Muscle of leg (tissue), 3 donors: ENCODE measurements at regions not wholly inside any gene's neighbourhood (a gene's known extent, or its start where the extent isn't known, plus 50 kb on each side); places are given as distances from the start of the nearest gene placed in this dataset.
A peak's percentile ranks its signal among the peaks of the same experiment; 100 is the strongest.
"Not testable (repeated sequence)": the region's sequence is repeated elsewhere in the genome, so short reads cannot be mapped to it uniquely, and the experiment has no call there.

ENCODE experiments used
- DNase-seq: peaks from one replicate; pipeline ENCODE4 v3.0.0; 2013
- H3K27ac ChIP-seq: one replicate; pipeline ENCODE4 v1.5.1; 2013; ENCODE audit warnings: mild to moderate bottlenecking, low read length, control low read depth
- H3K27me3 ChIP-seq: one replicate; pipeline ENCODE4 v1.6.1; 2013; ENCODE audit warnings: low read length; ENCODE audit not compliant: control insufficient read depth, insufficient read depth
- H3K36me3 ChIP-seq: one replicate; pipeline ENCODE4 v1.6.1; 2013; ENCODE audit warnings: low read length; ENCODE audit not compliant: control insufficient read depth, insufficient read depth
- H3K4me1 ChIP-seq: one replicate; pipeline ENCODE4 v1.6.1; 2013; ENCODE audit warnings: low read length; ENCODE audit not compliant: control insufficient read depth, insufficient read depth
- H3K4me3 ChIP-seq: one replicate; pipeline ENCODE4 v1.5.1; 2013; ENCODE audit warnings: low read length, control low read depth
- H3K9me3 ChIP-seq: replicated peaks from 2 replicates; pipeline ENCODE4 v1.6.1; 2013; ENCODE audit warnings: low read depth, low read length; ENCODE audit not compliant: control insufficient read depth
- WGBS: methylation state at CpG from one replicate; pipeline ENCODE4 v1.1.5; 2013; ENCODE audit warnings: missing lambda C conversion rate; ENCODE audit not compliant: insufficient coverage; 5-methylcytosine and 5-hydroxymethylcytosine counted together

DNA sequence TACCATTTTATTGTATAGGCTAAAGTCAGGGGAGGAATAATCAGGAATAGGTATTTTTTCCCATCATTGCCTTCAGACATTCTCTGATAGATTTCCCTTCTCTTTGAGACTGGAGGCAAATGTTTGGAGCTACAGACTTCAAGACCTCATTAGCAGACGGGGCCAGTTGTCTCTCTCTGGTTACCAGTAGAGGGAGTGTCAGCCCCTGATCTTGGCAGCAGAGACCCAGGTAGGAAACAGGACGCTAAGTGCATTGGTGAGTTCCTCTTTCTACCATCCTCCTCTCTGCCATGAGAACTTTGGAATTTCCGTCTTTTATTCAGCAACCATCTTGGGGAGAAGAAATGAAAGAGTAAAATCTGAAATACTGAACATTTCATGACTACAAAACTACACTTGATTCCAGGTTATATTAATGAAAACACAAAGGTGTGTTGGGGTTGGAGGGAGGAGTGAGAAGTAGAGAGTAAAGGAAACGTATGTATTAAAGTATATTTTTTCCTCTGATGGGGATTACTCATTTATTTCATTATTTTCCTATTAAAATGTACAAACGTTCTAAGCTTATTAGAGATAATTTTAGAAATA, 186.2 kb upstream of the GCFC2 start:
- Histone ChIP-seq H3K36me3 (no peaks in the 10 kb centered on the region), H3K27me3 (no peaks in the 10 kb centered on the region), H3K27ac (no peak overlapping the region), H3K9me3 (no peaks in the 10 kb centered on the region), H3K4me3 (no peak overlapping the region), H3K4me1 (no peaks in the 10 kb centered on the region)
- DNase-seq, result peak; percentile 18
- no CpG with 5 or more reads among the region's 5 CpGs for WGBS

DNA sequence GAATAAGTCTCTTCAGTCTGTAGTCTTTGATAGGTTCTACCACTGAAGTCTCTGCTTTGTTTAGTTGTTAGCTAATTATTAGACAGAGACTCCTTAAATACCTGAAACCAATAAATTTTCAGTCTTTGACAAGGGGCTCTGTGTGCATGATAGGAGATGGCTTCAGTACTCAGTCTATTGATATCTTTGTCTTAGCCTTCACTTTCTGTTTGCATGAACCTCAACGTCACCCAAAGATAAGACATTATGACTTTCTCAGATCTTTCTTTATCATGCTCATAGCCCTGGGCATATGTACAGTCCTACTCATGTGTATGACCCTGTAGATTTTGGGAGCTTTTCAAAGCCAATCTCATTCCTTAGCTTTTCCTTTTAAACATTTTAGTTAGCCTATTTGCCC, 183.5 kb upstream of the GCFC2 start:
- Histone ChIP-seq H3K4me3 (no peak overlapping the region), H3K27me3 (no peaks in the 10 kb centered on the region), H3K36me3 (no peaks in the 10 kb centered on the region), H3K4me1 (no peaks in the 10 kb centered on the region), H3K27ac (no peak overlapping the region), H3K9me3 (no peaks in the 10 kb centered on the region)
- no peak for DNase-seq
- no CpG with 5 or more reads among the region's 1 CpG for WGBS

- no CpG with 5 or more reads among the region's 2 CpGs for WGBS
- H3K36me3 ChIP-seq, result no peaks in the 10 kb centered on the region
- DNase-seq, result no peak
- no peak overlapping the region for H3K4me3 ChIP-seq
- no peaks in the 10 kb centered on the region for H3K4me1 ChIP-seq
- H3K27ac ChIP-seq, result no peak overlapping the region
- H3K9me3 ChIP-seq, result no peaks in the 10 kb centered on the region
- H3K27me3 ChIP-seq, result no peaks in the 10 kb centered on the region
Observed at GRCh38 chr2:75892490-75892889, 181.8 kb upstream of the GCFC2 start.

DNA sequence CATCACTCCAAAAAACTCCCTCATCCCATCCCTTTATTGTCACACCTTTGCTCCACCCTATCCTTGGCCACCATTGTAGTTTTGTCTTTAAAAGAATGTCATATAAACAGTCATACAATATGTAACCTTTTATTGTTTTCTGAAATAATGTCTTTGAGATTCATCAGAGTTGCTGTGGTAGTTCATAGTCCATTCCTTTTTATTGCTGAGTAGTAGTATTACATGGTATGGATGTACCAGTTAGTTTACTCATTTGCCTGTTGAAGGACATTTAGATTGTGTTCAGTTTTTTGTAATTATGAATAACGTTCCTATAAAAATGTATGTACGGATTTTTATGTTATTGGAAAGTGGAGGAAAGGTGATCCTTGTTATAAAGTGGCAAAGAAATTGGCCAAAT, 171.8 kb upstream of the GCFC2 start:
- no peaks in the 10 kb centered on the region for H3K4me1 ChIP-seq
- H3K27ac ChIP-seq, result no peak overlapping the region
- DNase-seq, result no peak
- H3K36me3 ChIP-seq, result no peaks in the 10 kb centered on the region
- WGBS, result 86% methylated on average over 1 of the region's 2 CpGs
- no peaks in the 10 kb centered on the region for H3K27me3 ChIP-seq
- H3K4me3 ChIP-seq, result no peak overlapping the region
- H3K9me3 ChIP-seq, result no peaks in the 10 kb centered on the region

- H3K27me3 ChIP-seq, H3K9me3 ChIP-seq, DNase-seq, H3K4me3 ChIP-seq, H3K4me1 ChIP-seq, H3K36me3 ChIP-seq, H3K27ac ChIP-seq: not testable (repeated sequence)
- 84% methylated on average over 3 of the region's 7 CpGs for WGBS
Observed at GRCh38 chr2:75875606-75876005, 164.9 kb upstream of the GCFC2 start.

DNA sequence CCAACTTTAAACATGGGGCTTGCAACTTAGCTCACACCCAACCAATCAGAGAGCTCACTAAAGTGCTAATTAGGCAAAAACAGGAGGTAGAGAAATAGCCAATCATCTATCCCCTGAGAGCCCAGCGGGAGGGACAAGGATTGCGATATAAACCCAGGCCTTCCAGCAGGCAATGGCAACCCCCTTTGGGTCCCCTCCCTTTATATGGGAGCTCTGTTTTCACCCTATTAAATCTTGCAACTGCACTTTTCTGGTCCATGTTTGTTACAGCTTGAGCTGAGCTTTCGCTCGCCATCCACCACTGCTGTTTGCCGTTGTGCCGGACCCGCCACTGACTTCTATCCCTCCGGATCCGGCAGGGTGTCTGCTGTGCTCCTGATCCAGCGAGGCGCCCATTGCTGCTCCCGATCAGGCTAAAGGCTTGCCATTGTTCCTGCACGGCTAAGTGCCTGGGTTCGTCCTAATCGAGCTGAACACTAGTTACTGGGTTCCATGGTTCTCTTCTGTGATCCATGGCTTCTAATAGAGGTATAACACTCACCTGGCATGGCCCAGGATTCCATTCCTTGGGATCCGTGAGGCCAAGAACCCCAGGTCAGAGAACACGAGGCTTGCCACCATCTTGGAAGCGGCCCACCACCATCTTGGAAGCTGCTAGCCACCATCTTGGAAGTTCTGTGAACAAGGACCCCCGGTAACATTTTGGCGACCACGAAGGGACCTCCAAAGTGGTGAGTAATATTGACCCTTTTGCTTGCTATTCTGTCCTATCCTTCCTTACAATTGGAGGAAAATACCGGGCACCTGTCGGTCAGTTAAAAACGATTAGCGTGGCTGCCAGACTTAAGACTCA, 161.3 kb upstream of the GCFC2 start:
- H3K27ac ChIP-seq, H3K4me3 ChIP-seq, H3K4me1 ChIP-seq, DNase-seq, H3K9me3 ChIP-seq, H3K36me3 ChIP-seq, H3K27me3 ChIP-seq: not testable (repeated sequence)
- 99% methylated on average over 19 of the region's 25 CpGs for WGBS

DNA sequence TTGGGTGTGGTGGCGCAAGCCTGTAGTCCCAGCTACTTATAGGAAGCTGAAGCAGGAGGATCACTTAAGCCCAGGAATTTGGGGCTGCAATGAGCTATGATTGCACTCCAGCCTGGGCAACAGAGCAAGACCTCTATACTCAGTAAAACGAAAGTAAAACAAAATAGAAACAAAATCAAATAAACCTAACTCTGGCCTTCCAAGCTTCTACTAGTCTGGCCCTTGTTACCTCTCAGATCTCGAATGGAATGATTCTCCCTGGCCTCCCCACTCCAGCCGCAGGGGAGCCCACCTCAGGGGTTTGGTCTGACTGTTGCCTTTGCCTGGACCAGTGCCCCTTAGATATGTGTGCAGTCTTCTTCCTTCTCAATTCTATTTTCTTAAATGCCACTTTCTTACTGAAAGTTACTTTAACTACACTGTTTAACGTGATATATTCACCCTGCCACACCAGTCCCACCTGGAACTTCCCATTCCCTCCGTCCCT, 160.0 kb upstream of the GCFC2 start:
- no peak overlapping the region for H3K27ac ChIP-seq
- no peaks in the 10 kb centered on the region for H3K36me3 ChIP-seq
- no peaks in the 10 kb centered on the region for H3K9me3 ChIP-seq
- H3K4me1 ChIP-seq, result no peaks in the 10 kb centered on the region
- H3K4me3 ChIP-seq, result no peak overlapping the region
- no peaks in the 10 kb centered on the region for H3K27me3 ChIP-seq
- 52% methylated on average over 2 of the region's 6 CpGs for WGBS
- no peak for DNase-seq

DNA sequence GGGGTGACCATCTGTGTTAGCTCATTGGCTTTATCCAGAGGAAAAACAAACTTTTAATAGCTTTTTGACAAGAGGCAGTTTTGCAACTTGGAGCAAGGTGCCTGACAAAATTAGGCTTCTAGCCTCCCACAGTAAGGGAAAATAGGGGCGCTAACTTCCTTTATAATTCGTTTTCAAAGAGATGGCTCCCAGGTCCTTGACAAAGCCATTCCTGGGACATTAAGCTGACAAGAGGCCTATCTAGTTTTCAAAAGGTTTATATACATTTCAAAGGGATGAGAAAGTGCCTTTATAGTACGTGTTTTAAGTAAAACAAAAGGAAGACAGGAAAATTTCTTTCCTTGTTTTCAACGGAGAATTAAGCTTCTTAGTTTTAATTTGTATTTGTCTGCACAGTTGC, 159.4 kb upstream of the GCFC2 start:
- no peaks in the 10 kb centered on the region for H3K9me3 ChIP-seq
- WGBS, result no CpG with 5 or more reads among the region's 4 CpGs
- no peaks in the 10 kb centered on the region for H3K27me3 ChIP-seq
- H3K27ac ChIP-seq, result no peak overlapping the region
- no peak for DNase-seq
- no peak overlapping the region for H3K4me3 ChIP-seq
- H3K36me3 ChIP-seq, result no peaks in the 10 kb centered on the region
- H3K4me1 ChIP-seq, result no peaks in the 10 kb centered on the region

DNA sequence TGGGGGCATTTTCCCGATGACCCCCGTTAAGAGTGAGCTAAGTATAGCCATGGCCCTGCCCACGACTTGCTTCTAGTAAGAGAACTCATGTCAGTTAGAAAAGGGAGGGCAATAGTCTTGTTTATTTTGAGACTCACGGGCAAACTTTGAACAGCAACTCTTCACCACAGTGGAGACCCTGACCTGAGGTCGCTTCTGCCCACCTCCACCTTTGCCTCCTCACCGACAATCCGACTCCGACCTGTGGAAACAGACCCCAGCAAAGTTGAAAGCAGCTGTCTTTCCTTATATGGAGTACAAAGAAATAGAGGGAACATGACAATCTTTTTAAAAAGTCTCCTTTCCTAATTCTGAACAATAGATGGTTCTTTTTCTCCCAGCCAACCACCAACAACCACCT, 155.0 kb upstream of the GCFC2 start:
- Histone ChIP-seq H3K4me3 (no peak overlapping the region), H3K4me1 (no peaks in the 10 kb centered on the region), H3K27ac (no peak overlapping the region), H3K36me3 (no peaks in the 10 kb centered on the region), H3K27me3 (no peaks in the 10 kb centered on the region), H3K9me3 (no peaks in the 10 kb centered on the region)
- WGBS, result 80% methylated on average over 1 of the region's 8 CpGs
- no peak for DNase-seq

- Histone ChIP-seq H3K4me3 (no peak overlapping the region), H3K9me3 (no peaks in the 10 kb centered on the region), H3K27me3 (no peaks in the 10 kb centered on the region), H3K4me1 (no peaks in the 10 kb centered on the region), H3K36me3 (no peaks in the 10 kb centered on the region), H3K27ac (no peak overlapping the region)
- DNase-seq, result no peak
- 40% methylated on average over 1 of the region's 2 CpGs for WGBS
Observed at GRCh38 chr2:75865083-75865482, 154.4 kb upstream of the GCFC2 start.
